ENCODE measurements at regions not wholly inside any gene's neighbourhood (a gene's known extent, or its start where the extent isn't known, plus 50 kb on each side); places are given as distances from the start of the nearest gene placed in this dataset.
"Not testable (repeated sequence)": the region's sequence is repeated elsewhere in the genome, so short reads cannot be mapped to it uniquely, and the experiment has no call there.

DNA sequence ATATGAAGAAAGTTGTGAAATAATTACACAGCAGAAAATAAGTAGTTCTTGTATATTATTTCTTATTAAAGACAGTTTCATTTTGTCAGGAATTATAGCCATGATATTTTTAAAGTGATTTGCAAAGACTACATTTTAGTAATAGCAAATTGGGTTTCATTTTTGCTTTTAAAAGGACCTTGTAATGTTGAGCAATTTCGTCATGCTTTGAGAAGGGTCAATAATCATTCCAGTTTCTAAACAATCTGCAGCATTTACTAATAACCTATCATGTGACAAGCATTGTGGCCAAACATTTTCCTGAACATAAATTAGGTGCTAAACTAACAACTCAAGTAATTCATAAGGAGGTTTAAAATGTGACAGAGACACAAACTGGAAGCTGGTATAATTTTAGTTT lies 214.4 kb upstream of the CBLB start:
- no peak for DNase-seq

DNA sequence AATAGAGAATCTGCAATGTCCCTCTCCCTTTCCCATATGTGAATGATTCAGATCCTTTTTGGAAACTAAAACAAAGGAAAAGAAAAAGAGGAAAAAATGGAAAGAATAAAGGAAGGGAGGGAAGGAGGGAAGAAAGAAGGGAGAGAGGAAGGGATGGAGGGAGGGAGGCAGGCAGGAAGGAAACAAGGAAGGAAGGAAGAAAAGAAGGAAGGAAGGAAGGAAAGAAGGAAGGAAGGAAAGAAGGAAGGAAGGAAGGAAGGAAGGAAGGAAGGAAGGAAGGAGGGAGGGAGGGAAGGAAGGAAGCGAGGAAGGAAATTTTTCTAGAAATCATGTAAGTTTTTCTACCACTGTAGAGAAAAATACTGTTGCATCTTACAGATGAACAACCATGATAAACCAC lies 215.0 kb upstream of the CBLB start:
- DNase-seq = no peak

DNA sequence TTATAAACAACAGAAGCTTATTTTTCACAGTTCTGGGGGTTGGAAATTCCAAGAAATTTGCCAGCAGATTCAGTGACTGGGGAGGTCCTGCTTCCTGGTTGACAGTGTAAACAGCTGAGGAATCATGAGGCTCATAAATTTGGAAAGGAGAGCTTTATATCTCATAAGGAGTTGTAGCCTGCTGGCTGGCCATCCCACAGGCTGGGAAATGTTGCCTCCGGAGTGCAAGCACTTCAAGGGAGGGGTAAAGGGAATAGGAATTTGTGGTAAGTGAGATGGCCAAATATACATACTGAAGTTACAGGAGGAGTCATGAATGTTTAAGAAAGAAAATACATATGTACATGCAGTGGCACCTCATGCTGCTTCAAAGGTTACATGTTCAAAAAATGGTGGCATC lies 217.2 kb upstream of the CBLB start:
- DNase-seq = no peak

DNA sequence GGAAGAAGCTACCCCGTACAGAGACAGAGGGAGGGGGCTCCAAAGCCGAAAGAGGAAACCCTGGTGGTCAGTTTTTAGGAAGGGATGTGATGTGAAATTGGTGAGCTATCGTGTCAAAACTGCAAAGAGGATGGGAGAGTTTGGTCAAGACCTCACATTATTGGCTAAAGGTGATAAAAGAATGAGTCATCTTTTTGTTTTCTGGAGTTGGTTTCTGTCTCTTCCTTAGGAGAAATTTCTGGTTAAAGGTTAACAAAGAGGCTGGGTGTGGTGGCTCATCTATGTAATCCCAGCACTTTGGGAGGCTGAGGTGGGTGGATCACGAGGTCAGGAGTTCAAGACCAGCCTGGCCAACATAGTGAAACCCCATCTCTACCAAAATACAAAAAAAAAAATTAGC lies 217.8 kb upstream of the CBLB start:
- DNase-seq = no peak

DNA sequence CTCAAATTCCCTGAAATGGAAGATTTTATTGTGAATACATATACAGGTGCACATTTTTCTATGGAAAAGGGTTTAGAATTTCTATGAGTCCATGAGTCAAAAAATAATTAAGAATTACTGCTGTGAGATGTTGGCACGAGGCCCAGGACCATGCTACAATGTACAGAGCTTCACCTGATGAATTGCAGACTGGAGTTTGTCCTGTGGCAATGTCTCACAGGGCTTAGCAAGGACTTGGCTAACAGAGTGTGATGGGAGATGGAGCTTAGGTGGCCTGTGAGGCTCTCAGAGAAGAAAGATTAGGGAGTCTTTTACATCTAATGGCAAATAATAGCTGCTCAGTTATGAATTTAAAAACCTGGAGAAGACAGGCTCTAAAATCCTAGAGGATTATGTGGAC lies 219.5 kb upstream of the CBLB start:
- DNase-seq = no peak

DNA sequence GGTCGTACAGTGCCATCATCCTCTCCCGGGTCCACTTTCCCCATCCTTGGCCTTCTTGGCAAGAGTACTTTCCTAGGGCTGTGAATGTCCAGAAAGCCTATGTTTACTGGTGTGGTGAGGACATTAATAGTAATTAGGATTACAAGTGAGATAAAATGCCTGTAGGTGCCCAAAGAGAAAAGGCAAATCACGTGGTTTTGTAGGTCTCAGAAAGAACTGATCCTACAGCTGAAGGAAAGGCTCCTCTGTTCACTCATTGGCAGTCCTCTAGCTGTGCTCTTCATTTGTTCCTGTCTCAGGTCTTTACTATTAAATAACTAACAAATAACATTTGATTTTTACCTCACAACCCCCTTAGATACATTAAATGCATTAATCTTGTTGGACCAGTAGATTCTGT lies 220.1 kb upstream of the CBLB start:
- no peak for DNase-seq

DNA sequence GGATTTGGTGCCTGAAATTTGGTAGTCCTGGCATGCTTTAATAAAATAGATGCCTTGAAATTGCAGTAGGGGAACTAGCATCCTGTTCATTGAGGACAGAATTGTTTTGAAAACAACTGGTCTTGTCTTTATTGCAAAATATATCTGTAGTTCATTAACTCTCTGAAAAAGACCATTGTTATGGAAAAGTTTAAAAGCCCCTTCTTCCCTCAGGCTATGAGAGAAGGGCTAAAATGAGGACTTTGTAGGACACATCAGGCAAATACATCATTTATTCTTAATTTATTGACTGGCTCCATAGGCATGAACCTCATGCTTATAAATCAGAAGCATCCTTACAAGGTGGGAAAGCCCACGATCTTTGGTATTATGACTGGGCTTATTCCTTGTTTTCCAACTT lies 221.0 kb upstream of the CBLB start:
- DNase-seq = no peak

DNA sequence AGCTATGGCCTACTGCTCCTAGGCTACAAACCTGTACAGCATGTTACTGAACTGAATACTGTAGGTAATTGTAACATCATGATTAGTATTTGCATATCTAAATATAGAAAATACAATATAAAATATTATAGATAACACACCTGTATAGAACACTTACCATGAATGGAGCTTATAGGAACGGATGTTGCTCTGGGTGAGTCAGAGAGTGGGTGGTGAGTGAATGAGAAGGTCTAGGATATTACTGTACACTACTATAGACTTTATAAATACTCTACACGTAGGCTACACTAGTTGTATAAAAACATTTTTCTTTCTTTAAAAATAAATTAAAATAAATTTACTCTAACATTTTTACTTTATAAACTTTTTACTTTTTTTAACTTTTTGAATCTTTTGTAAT lies 224.0 kb upstream of the CBLB start:
- no peak for DNase-seq

DNA sequence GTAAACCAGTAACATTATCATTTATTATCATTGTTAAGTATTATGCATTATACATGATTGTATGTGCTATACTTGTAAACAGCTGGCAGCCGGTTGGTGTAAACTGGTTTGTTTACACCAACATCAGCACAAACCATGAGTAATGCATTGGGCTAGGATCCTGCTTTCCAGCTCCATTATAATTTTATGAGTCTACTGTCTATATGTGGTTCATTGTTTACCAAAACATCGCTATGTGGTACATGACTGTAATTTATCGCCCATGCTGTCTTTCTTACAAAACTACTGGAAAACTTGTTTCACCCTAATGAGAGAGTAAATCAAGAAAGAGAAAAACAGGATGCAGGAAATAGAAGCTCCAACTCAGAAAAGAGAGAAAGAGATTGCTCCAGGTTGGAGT lies 224.8 kb upstream of the CBLB start:
- DNase-seq = no peak

DNA sequence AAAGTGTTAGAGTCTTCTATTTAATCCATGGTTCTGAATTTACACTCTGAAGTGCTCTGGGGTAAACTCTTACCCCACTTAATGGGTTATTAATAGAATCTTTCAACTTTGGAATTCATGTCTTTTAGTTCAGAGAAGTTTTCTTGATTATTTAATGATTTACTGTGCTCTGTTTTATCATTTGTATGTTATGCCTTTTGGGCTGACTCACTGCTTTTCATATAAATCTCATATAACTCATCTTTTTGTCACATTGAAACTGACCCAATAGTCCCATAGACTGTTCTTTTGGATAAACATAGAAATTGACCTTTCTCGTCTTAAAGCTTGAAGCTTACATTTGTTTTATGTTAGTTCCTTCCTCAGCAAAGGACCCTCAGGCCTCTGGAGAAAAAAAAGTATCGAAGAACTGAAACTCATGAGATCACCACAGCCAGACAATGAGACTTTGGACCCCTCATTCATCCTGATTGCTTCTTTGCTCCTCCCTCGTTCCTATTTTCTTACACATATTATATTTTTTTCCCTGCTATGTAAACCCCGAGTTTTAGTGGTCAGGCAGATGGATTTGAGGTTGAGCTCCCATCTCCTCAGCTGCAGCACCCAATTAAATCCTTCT lies 229.1 kb upstream of the CBLB start:
- DNase-seq = no peak

DNA sequence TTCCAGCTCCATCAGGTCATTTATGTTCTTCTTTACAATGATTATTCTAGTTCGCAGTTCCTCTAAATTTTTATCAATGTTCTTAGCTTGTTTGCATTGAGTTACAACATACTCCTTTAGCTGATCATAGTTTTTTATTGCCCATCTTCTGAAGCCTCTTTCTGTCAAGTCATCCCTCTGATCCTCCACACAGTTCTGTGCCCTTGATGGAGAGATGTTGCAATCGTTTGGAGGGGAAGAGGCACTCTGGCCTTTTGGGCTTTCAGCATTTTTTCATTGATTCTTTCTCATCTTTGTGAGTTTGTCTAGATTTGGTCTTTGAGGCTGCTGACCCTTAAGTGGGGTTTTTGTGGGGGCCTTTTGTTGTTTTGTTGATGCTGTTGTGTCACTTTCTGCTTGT lies 234.6 kb upstream of the CBLB start:
- DNase-seq = no peak

DNA sequence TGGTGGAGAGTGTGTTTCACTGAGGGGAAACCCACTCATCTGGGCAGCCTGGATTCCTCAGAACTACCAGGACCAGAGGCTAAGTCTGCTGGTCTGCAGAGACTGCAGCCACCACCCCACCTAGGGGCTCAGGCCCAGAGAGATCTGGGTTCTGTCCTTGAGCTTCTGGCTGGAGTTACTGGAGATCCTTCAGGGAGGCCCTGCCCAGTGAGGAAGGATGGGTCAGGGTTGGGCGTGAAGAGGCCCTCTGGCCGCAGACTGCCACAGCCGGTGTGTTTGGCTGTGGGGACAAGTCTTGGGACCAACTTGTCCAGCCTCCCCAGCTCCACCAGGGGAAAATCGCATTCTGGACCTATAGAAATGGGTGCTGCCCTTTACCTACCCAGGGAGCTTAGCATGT lies 235.3 kb upstream of the CBLB start:
- DNase-seq = no peak

DNA sequence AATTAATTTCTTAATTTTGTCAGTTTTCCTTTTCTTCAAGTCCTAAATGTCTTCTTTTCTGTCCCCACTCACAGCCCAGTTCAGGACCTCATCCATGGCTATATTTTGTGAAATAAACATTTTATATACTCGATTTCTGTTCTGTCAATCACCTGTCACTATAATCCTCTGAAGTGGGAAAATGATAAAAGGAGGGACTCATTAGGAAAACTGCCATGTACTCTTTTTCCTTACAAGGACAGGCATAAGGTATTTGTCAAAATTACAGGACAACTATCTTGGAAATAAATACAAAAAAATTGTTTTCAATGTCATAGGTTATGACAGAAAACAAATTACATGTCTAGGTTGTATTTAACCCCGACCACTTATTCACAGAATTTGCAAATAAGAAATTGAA lies 240.1 kb upstream of the CBLB start:
- no peak for DNase-seq

DNA sequence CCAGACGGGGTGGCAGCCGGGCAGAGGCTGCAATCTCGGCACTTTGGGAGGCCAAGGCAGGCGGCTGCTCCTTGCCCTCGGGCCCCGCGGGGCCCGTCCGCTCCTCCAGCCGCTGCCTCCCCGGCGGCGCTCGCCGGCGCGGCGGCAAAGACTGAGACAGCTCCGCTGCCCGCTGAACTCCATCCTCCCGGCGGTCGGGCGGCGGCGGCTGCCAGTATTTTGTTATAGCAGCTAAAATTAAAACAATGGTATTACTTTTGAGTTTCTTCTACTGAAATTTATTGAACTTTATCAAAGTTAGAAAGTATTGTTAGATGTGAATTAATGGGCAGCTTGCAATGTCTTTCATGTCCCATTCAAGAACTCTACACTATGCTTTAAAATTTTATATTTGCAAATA lies 243.7 kb upstream of the CBLB start:
- not testable (repeated sequence) for DNase-seq

DNA sequence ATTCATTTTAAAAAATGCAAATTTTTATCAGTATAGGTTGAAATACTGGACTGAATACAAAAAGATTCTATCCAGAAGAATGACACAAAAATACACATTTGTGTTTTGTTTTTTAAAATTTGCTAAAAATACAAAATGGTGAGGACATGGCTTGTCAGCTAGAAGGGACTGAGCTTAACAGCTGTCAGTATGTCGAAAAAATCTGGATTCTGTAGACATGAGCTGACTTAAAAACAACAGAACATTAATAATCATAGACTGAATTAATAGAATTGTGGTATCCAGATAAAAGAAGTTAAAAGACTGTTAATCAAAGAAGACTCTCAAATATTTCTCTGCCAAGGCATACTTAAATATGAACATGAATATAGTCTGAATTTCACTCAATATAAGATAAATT lies 244.9 kb upstream of the CBLB start:
- no peak for DNase-seq

DNA sequence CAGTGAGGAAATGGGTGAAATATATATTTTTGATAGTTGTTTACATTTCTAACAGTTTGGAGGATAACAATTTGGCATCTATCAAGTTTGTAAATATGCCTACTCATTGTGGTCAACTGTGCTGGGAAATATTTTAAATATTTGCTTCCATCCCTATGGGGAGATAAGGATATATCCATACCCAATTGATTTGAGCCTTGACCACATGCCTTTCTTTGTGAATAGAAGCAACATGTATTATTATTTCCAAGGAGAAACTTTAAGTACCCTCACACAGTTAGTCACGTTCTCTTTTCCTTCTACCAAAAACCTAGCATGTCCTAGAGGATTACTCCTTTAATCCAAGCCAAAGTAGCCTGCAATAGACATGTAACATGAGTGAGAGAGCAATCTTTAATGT lies 245.4 kb upstream of the CBLB start:
- no peak for DNase-seq

DNA sequence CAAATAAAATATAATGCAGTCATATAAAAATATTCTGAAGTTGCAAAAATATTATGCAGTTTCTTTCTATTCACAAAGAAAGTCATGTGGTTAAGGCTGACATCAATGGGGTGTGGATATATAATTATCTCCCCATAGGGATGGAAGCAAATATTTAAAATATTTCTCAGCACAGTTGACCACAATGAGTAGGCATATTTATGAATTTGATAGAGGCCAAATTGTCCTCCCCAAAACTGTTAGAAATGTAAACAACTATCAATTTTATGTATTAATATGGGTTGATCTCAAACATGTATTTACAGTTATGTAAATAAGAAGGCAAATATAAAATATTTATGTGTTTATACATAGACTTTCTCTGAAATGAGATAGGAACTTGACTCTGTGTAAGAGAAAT lies 246.0 kb upstream of the CBLB start:
- DNase-seq = no peak

DNA sequence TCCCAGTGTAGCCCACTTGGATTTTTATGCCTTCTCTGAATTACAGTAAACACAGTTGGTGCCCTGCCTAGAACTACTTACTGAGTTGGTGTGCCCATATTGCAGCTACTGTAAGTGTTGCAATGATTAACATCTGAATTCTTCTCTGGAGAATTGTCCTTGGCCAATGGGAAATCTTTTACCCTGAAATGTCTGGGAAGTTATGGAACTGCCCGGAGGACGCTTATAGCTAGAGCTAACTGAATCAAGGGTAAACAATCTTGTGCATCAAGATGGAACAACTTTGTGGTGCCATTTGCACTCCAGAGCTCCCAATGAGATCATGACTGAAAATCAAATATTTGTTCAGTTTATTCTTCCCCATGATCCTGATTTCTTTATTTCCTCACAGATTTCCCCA lies 246.7 kb upstream of the CBLB start:
- no peak for DNase-seq

DNA sequence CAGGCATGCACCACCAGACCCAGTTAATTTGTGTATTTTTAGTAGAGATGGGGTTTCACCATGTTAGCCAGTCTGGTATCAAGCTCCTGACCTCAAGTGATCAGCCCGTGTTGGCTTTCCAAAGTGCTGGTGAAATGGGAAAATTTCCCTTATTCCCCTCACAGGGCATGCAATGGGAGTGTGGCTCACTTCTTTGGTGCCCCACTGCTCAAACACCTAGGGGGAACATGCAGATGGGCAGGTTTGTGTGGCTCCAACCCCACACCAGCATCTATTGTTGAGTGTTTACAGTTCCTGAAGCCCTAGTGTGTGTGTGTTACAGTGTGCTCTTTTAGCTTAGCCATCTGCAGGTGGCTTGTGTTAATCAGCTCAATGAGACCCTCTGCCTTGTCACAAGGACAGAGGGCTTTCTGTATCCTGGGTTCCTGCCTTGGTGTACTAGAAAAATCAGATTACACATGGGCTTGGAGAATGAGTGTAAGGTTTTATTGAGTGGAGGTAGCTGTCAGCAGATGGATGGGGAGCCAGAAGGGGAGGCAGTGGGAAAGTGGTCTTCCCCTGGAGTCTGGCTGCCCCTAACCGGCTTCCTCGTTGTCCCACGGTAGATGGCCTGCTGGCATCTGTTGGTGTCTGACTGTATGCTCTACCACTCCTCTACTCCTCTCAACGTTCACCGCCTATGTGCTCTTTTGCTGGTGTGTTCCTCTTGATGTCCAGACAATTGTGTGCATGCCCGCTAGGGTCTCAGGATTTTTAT lies 248.1 kb upstream of the CBLB start:
- DNase-seq = no peak

DNA sequence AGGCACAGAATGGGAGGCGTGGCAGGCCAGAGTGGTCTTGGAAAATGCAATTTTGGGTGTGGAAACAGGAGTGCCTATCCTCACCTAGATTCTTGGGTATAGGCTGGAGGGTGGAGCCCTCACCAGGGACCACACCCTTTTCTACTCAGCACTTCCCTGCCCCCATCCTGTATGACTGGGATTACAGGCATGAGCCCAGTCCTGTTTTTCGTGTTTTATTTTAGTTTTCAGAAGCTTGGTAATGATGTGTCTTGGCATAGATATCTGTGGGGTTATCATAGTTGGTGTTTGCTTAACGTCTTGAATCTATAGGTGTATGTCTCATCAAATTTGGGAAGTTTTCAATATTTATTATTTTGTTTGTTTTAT lies 248.7 kb upstream of the CBLB start:
- DNase-seq = no peak

DNA sequence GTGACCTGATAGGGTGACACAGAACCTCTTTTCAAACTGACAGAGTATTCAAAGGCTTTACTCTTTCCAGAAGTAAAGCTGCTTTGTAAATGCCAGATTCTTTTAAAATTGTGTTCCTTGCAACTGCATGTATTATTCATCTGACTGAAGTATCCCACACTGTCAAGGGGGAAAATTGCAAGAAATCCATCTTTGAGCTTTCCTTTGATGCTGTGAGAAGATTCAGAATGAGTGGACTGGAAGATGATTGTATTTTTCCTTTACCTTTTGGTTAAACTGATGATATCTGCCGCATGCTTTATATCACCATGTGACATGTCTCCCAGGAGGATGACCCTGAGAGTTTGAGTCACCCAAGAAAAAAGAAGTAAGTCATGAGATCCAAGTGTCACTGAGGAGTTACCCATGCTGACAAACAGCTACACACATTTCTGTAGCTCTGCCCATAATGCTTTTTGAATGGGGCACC lies 250.8 kb upstream of the CBLB start:
- DNase-seq = no peak

DNA sequence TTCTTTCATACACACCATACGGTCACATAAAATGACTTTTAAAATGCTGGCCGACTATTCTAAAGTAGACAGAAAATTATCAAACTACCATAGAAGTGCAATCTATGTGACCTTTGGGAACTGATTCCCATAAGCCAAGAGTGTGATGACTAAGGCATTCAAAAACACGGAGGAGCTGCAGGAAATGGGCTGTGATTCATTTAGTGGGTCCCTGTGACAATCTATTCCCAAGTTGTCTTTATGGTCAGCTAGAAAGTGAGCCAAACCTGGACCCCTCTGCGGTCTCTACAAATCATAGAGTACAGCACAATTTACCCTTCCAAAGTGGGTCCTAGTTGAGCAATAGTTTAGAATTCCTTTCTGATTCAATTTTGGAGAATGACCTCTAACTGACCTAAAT lies 251.5 kb upstream of the CBLB start:
- DNase-seq = no peak

DNA sequence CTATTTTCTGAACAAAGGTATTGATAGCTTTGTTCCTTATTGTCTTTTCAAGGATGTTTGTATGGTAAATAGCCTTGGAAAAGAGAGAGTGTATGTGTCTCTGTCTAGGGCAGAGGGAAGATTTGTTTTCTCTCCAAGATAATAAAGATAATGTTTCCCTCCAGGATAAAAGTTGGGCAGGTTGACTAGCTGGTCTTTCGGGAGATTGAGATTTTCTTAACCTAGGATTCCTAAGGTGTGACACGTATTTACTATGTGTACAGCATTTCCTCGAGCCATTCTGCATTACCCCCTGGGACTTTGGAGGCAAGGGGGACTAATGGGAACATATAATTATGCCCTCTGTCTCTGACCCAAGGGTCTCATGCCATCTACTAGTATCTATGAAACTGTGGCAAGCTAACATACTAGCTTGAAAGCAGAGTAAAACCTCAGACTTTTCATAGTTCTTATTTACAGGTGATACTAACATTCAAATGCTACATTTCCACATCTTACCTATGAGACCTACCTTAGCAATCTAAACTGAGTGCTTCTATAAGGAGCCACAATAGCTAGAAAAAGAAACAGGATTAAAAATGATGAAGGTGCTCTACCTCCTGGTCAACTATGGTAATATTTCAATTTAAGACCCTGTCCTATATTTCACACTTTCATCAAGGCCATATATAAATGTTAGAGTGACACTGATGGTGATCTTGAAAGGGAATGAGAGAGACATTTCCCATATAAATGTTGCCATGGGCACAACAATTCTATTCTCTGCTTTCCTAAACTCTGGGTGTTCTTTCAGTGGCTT lies 252.9 kb upstream of the CBLB start:
- DNase-seq = no peak

DNA sequence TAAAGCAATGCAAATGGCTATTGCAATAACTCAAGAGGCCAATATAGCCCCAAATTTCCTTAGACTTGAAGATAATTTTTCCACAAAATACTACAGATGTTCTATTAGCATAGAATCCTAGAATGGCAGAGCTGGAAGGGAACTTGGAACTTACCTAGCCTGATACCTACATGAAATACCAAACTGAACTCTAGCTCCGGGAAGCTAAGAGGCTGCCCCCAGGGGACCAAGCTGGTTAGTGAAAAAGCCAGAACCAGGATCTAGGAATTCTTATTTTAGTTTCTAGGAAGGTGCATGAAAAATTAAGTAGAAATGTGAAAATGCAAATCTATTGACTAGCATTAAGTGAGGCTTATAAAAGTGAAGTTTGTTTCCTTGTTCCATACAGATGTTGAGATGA lies 256.0 kb upstream of the CBLB start:
- no peak for DNase-seq

All from activated CD8-positive, alpha-beta memory T cell treated with anti-CD3 and anti-CD28 coated beads, Interleukin-2, amount 50 U/mL, for 4 hours (primary cell).